ENCODE measurements at regions not wholly inside any gene's neighbourhood (a gene's known extent, or its start where the extent isn't known, plus 50 kb on each side); places are given as distances from the start of the nearest gene placed in this dataset.

GRCh38 chr13:91272235-91272777, 75.2 kb upstream of the MIR17HG start:
- Mint-ChIP-seq H3K4me3 (no peak overlapping the region), H3K27ac (no peak overlapping the region), H3K9me3 (peaks cover 14% of the 10 kb centered on the region), H3K27me3 (ENCODE audit: low read depth, poor library complexity) (no peaks in the 10 kb centered on the region), H3K4me1 (peaks cover 5% of the 10 kb centered on the region), H3K36me3 (ENCODE audit: low read depth) (peaks cover 8% of the 10 kb centered on the region)
- TF ChIP-seq CTCF (IDR thresholded peaks at IDR 0.05): no peak
- no peak for DNase-seq

- DNase-seq: no peak
- Mint-ChIP-seq H3K4me1 (peaks cover 5% of the 10 kb centered on the region), H3K9me3 (peaks cover 23% of the 10 kb centered on the region)
Observed at GRCh38 chr13:91273675-91274074, 73.8 kb upstream of the MIR17HG start.

GRCh38 chr13:91277013-91277676, 70.3 kb upstream of the MIR17HG start:
- Mint-ChIP-seq H3K4me1 (no peaks in the 10 kb centered on the region), H3K27me3 (ENCODE audit: low read depth, poor library complexity) (no peaks in the 10 kb centered on the region), H3K9me3 (peaks cover 24% of the 10 kb centered on the region), H3K4me3 (no peak overlapping the region), H3K27ac (no peak overlapping the region), H3K36me3 (ENCODE audit: low read depth) (peaks cover 9% of the 10 kb centered on the region)
- DNase-seq: no peak
- TF ChIP-seq CTCF (IDR thresholded peaks at IDR 0.05): no peak

More at GRCh38 chr13:91273675-91274074, 73.8 kb upstream of the MIR17HG start:
- H3K27ac Mint-ChIP-seq: no peak overlapping the region
- no peaks in the 10 kb centered on the region for H3K27me3 Mint-ChIP-seq (ENCODE audit: low read depth, poor library complexity)
- H3K36me3 Mint-ChIP-seq (ENCODE audit: low read depth): peaks cover 9% of the 10 kb centered on the region
- TF ChIP-seq CTCF (IDR thresholded peaks at IDR 0.05): no peak
- no peak overlapping the region for H3K4me3 Mint-ChIP-seq

GRCh38 chr13:91278291-91278690, 69.2 kb upstream of the MIR17HG start:
- DNase-seq: no peak
- Mint-ChIP-seq H3K4me3 (no peak overlapping the region), H3K36me3 (ENCODE audit: low read depth) (peaks cover 9% of the 10 kb centered on the region), H3K27ac (no peak overlapping the region), H3K27me3 (ENCODE audit: low read depth, poor library complexity) (no peaks in the 10 kb centered on the region), H3K9me3 (peaks cover 24% of the 10 kb centered on the region), H3K4me1 (no peaks in the 10 kb centered on the region)
- no peak for TF ChIP-seq CTCF (IDR thresholded peaks at IDR 0.05)

- Mint-ChIP-seq H3K36me3 (ENCODE audit: low read depth) (peaks cover 9% of the 10 kb centered on the region), H3K4me3 (no peak overlapping the region), H3K9me3 (peaks cover 24% of the 10 kb centered on the region), H3K27ac (no peak overlapping the region), H3K4me1 (no peaks in the 10 kb centered on the region), H3K27me3 (ENCODE audit: low read depth, poor library complexity) (no peaks in the 10 kb centered on the region)
- no peak for DNase-seq
- no peak for TF ChIP-seq CTCF (IDR thresholded peaks at IDR 0.05)
Observed at GRCh38 chr13:91278888-91279287, 68.6 kb upstream of the MIR17HG start.

GRCh38 chr13:91280801-91281200, 66.7 kb upstream of the MIR17HG start:
- Mint-ChIP-seq H3K4me3 (no peak overlapping the region), H3K27ac (no peak overlapping the region), H3K4me1 (no peaks in the 10 kb centered on the region), H3K36me3 (ENCODE audit: low read depth) (peaks cover 9% of the 10 kb centered on the region), H3K9me3 (peaks cover 24% of the 10 kb centered on the region), H3K27me3 (ENCODE audit: low read depth, poor library complexity) (no peaks in the 10 kb centered on the region)
- no peak for TF ChIP-seq CTCF (IDR thresholded peaks at IDR 0.05)
- DNase-seq: no peak
